T-helper 2 cell treated with Interferon-gamma antibody and Interleukin-4, amounts not matched to agents 5 μg/mL and 100 μg/mL, for 36 hours (primary cell): ENCODE measurements at regions not wholly inside any gene's neighbourhood (a gene's known extent, or its start where the extent isn't known, plus 50 kb on each side); places are given as distances from the start of the nearest gene placed in this dataset.
"Not testable (repeated sequence)": the region's sequence is repeated elsewhere in the genome, so short reads cannot be mapped to it uniquely, and the experiment has no call there.

ENCODE experiments used
- DNase-seq: peaks from one replicate; pipeline ENCODE4 v3.0.0; 2021; ENCODE audit warnings: low spot score
- H3K27ac Mint-ChIP-seq: one replicate; pipeline ENCODE4 v1.8.0; 2021; ENCODE audit warnings: mild to moderate bottlenecking, mixed read lengths
- H3K27me3 Mint-ChIP-seq: one replicate; pipeline ENCODE4 v1.8.0; 2021; ENCODE audit warnings: low read depth, mixed read lengths
- H3K36me3 Mint-ChIP-seq: one replicate; pipeline ENCODE4 v1.8.0; 2021; ENCODE audit warnings: low read depth, mixed read lengths
- H3K4me1 Mint-ChIP-seq: one replicate; pipeline ENCODE4 v1.8.0; 2021; ENCODE audit warnings: low read depth, mixed read lengths
- H3K4me3 Mint-ChIP-seq: one replicate; pipeline ENCODE4 v1.8.0; 2022; ENCODE audit warnings: mild to moderate bottlenecking, moderate library complexity, mixed read lengths
- H3K9me3 Mint-ChIP-seq: one replicate; pipeline ENCODE4 v1.8.0; 2021; ENCODE audit warnings: mixed read lengths

DNA sequence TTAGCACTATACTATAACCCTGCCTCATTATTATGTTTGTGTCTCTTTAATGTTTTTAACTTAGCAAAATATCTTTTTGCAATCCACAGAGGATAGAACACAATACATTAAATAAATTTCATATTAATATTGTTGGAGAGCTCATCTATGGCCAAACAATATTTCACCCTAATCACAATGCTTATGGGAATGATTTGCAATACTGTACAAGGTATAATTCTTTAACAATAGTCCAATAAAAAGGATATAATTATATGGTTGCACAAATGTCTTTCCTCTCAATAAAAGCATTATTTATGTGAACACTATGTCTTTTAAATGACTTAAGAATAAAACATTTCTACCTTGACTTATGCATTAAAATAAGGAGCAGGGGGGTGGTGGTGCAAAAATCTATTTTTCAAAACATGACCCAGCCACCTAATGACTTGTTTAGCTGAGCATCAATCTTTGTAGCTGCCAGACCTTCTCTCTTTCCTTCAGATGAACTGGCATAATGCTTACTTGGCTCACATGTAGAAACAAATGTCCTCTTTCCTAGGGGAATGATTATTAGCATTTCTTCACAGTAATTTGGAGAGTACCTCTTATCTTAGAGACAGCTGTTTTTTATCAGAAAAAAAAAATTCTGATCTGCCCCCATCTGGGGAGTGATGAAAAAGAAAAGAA, 1933.6 kb upstream of the LRRTM1 start:
- DNase-seq, result no peak
- Mint-ChIP-seq H3K36me3 (no peaks in the 10 kb centered on the region), H3K4me1 (no peaks in the 10 kb centered on the region), H3K27ac (no peak overlapping the region), H3K4me3 (no peak overlapping the region), H3K9me3 (peaks cover 25% of the 10 kb centered on the region), H3K27me3 (no peaks in the 10 kb centered on the region)

DNA sequence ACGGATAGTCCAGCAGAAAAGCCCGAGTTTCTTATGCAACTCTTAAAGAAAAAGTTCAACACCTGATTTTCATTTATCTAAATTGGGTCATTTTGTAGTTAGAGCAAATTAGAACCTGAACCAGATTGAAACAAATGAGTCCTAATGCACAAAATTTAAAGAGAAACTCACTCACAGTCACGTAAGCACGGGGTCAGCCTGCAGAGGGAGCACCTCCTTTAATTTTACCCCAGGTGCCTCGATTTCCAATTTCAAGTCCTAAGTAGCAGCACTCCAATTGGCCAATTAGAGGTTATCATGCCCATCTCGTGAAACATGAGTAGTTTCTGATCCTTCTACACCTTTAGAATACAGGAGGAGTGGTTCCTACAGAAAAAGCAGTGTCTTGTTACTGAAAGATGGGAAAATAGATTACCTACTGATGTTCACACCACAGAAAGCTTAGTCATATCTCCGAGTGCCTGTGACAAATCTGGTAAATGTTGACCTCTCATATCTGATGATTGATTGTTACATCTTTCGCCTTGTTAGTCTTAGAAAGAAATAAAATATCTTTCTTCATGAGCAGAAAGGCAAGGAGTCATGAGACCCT, 1929.8 kb upstream of the LRRTM1 start:
- Mint-ChIP-seq H3K27ac (no peak overlapping the region), H3K36me3 (no peaks in the 10 kb centered on the region), H3K4me3 (no peak overlapping the region), H3K27me3 (no peaks in the 10 kb centered on the region), H3K4me1 (no peaks in the 10 kb centered on the region), H3K9me3 (peaks cover 6% of the 10 kb centered on the region)
- no peak for DNase-seq

DNA sequence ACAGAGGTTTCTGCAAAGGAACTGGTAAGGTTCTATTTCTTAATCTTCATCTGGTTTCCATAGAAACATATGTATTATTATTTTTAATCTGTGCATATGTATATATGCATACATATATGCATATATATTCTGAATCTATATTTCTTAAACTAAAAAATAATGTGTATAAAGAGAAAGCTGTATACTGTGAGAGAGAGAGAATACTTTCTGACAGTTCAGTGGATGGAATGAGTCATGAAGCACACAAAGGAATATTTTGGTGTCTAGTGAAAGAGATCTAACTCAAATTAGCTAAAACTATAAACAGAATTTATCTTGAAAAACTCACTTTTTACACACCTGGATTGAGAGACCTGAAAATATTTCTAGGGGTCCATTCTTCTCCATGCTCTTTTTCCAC, 1929.3 kb upstream of the LRRTM1 start:
- Mint-ChIP-seq H3K4me3 (no peak overlapping the region), H3K27ac (no peak overlapping the region)

DNA sequence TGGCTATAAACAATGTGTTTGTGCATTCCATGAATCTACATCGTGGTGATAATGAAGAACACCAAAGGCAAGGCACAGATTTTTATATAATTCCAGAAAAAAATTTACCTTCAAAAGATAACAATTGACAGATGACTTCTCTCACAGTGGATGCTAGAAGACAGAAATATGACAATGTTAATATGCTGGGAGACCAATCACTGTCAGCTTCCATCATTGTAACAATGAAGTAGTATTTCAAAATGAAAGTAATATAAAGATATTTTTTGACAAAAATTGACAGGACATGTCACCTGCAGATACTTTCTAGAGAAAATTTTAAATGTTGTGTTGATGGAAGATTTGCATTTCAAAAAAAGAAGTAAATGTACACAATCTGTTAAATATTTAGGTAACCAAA, 1925.9 kb upstream of the LRRTM1 start:
- DNase-seq, result no peak
- Mint-ChIP-seq H3K4me3 (no peak overlapping the region), H3K9me3 (peaks cover 9% of the 10 kb centered on the region), H3K36me3 (no peaks in the 10 kb centered on the region), H3K27ac (no peak overlapping the region), H3K27me3 (no peaks in the 10 kb centered on the region), H3K4me1 (no peaks in the 10 kb centered on the region)

More for the DNA sequence above, 1929.3 kb upstream of the LRRTM1 start:
- DNase-seq, result no peak
- Mint-ChIP-seq H3K27me3 (no peaks in the 10 kb centered on the region), H3K36me3 (no peaks in the 10 kb centered on the region), H3K4me1 (no peaks in the 10 kb centered on the region), H3K9me3 (peaks cover 8% of the 10 kb centered on the region)

DNA sequence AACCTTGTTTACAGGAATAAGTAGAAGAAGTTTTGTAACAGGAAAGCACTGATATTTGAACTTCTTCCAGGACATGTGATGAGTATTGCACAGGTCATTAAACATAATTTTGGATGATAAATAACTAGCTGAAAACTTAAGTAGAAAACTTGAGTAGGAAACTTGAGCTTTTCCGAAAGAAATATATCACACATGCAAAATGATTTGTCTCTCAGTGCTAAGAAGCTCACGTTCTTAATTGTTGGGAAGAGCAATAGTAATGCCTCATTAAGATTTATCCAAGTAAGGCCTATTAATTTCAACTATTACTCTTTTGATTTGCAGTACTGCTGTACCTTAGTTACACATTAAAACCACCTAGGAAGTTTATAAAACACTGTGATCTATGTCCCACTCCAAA, 1921.9 kb upstream of the LRRTM1 start:
- DNase-seq, result no peak
- Mint-ChIP-seq H3K9me3 (peaks cover 21% of the 10 kb centered on the region), H3K4me1 (no peaks in the 10 kb centered on the region)

DNA sequence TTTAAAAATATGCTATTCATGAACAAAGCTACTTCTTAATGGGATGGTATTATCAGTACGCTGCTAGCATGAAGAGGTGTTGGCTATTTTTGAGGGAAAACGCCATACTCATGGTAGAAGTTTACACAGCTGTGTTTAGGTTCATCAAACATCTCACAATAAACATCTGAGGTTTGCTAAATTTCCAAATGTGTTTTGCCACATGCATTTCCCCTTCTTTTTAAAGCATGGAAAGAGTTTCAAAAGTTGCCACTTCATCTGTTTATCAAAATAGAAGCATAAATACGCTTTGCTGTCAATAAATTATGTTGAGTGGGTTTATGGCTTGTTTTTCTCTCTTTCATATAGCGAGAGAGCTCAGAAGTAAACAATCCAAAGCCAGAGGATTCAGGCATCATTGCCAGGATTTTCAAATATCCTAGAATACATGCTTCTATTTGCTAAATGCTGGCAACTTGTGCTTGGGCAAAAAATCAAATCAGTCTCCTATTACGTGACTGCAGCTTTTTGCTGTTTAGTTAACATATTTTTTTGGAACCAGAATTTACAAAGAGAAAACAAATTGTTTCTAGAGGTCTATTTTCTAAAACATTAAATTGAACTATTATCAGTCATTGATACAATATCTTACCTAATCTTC, 1919.9 kb upstream of the LRRTM1 start:
- no peaks in the 10 kb centered on the region for H3K27me3 Mint-ChIP-seq
- H3K9me3 Mint-ChIP-seq, result peaks cover 30% of the 10 kb centered on the region
- no peaks in the 10 kb centered on the region for H3K4me1 Mint-ChIP-seq
- no peaks in the 10 kb centered on the region for H3K36me3 Mint-ChIP-seq
- H3K4me3 Mint-ChIP-seq, result no peak overlapping the region
- no peak overlapping the region for H3K27ac Mint-ChIP-seq
- DNase-seq, result no peak

More for the DNA sequence above, 1921.9 kb upstream of the LRRTM1 start:
- no peak overlapping the region for H3K27ac Mint-ChIP-seq
- H3K27me3 Mint-ChIP-seq, result no peaks in the 10 kb centered on the region
- no peaks in the 10 kb centered on the region for H3K36me3 Mint-ChIP-seq
- H3K4me3 Mint-ChIP-seq, result no peak overlapping the region

DNA sequence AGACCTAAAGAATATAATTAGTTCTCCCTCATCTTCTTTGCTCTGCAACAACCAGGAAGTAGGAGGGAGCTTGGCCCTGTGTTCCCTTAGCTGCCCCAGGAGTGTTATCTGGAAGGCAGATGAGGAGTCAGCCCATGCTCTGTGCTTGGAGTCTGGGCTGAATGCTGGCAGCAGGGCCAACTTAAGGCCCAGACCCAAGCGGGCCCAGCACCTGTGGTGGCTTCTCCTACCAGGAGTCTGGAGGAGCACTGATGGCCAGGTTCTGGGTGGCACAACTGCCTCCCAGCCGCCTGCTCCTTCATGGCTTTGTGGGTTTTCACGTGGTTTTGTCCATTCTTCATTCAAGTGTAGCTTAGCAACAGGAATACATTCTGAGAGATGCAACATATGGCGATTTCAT, 1910.7 kb upstream of the LRRTM1 start:
- Mint-ChIP-seq H3K4me1 (no peaks in the 10 kb centered on the region), H3K27me3 (no peaks in the 10 kb centered on the region), H3K36me3 (no peaks in the 10 kb centered on the region), H3K9me3 (peaks cover 35% of the 10 kb centered on the region), H3K4me3 (no peak overlapping the region), H3K27ac (no peak overlapping the region)
- DNase-seq, result no peak

DNA sequence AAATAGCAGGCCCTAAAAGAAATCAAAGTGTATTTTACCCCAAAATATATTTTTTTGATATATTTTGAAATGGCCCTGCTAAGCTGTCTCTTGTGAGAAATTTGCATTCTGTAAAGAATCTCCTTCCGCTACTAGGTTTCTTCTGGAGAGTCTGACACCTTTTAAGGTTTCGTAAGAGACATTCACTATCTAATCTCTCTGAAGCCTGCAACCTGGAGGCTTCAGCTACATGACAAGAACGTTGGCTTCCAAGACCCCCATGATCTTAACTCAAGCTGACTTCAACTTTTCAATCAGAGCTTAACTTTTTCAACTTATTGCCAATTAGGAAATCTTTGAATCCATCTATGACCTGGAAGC, 1894.9 kb upstream of the LRRTM1 start:
- no peaks in the 10 kb centered on the region for H3K27me3 Mint-ChIP-seq
- no peaks in the 10 kb centered on the region for H3K4me1 Mint-ChIP-seq
- no peaks in the 10 kb centered on the region for H3K36me3 Mint-ChIP-seq
- no peak overlapping the region for H3K27ac Mint-ChIP-seq
- H3K4me3 Mint-ChIP-seq, result no peak overlapping the region
- peaks cover 53% of the 10 kb centered on the region for H3K9me3 Mint-ChIP-seq
- no peak for DNase-seq

DNA sequence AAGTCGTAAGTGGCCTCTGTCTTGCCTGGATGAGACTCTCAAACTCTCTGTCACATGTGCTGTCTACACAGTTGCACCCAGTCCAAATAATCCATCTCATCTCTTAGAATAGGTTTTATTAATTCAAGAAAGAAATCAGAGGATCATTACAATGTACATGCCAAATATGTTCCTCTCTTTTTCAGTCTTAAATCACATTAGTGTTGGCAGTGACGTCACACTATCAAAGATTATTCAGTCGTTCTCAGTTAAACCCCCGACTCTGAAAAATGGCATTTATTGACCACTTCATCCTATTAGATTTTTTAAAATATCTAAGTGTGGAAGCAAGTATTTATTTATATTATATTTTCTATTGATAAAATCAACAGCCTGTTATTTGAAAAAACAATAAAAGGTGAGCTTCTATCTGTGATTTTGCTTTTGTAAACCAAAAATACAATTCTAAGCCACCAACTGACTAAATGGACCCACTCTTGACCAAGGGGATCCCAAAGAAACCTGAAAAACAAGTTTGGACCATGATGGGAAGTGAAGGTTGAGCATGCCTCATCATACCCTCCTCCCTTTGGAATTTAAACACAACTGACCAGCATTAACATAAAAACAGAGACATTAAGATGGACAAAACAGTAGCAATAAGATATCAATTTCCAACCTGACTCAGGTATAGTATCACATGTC, 1894.4 kb upstream of the LRRTM1 start:
- Mint-ChIP-seq H3K27me3 (no peaks in the 10 kb centered on the region), H3K9me3 (peaks cover 48% of the 10 kb centered on the region)

DNA sequence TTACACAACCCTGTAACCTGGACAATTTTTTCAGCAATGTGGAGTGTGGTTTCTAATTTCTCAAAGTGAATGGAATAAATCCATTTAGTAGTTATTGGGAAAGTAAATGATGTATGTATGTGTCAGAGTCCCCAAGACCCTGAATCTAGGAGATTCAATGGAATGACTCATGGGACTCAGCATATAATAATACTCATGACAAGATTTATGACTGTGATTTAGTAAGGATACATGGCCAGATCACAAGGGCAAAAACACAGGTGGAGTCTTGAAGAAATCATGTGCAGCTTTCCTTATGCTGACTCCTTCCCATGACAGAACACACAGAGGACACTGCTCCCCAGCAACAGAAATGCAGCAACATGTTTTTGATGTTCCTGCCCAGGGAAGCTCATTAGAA, 1877.7 kb upstream of the LRRTM1 start:
- H3K27ac Mint-ChIP-seq, result no peak overlapping the region
- peaks cover 35% of the 10 kb centered on the region for H3K9me3 Mint-ChIP-seq
- H3K4me1 Mint-ChIP-seq, result no peaks in the 10 kb centered on the region
- H3K36me3 Mint-ChIP-seq, result no peaks in the 10 kb centered on the region
- H3K4me3 Mint-ChIP-seq, result no peak overlapping the region
- H3K27me3 Mint-ChIP-seq, result no peaks in the 10 kb centered on the region
- DNase-seq, result no peak

More for the DNA sequence above, 1894.4 kb upstream of the LRRTM1 start:
- no peak for DNase-seq
- H3K4me3 Mint-ChIP-seq, result no peak overlapping the region
- no peaks in the 10 kb centered on the region for H3K36me3 Mint-ChIP-seq
- no peak overlapping the region for H3K27ac Mint-ChIP-seq
- no peaks in the 10 kb centered on the region for H3K4me1 Mint-ChIP-seq

DNA sequence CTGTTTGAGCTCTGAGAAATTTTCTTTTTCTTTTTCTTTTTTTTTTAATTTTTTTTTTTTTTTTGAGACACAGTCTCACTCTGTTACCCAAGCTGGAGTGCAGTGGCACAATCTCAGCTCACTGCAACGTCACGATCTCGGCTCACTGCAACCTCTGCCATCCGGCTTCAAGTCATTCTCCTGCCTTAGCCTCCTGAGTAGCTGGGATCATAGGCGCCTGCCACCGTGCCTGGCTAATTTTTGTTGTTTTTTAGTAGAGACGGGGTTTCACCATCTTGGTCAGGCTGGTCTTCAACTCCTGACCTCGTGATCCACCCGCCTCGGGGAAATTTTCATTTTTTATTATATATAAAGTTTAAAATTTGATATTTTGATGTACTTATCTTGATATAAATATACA, 1870.7 kb upstream of the LRRTM1 start:
- not testable (repeated sequence) for H3K27me3 Mint-ChIP-seq, H3K27ac Mint-ChIP-seq, H3K36me3 Mint-ChIP-seq, H3K4me1 Mint-ChIP-seq, DNase-seq, H3K4me3 Mint-ChIP-seq
- peaks cover 32% of the 10 kb centered on the region for H3K9me3 Mint-ChIP-seq

DNA sequence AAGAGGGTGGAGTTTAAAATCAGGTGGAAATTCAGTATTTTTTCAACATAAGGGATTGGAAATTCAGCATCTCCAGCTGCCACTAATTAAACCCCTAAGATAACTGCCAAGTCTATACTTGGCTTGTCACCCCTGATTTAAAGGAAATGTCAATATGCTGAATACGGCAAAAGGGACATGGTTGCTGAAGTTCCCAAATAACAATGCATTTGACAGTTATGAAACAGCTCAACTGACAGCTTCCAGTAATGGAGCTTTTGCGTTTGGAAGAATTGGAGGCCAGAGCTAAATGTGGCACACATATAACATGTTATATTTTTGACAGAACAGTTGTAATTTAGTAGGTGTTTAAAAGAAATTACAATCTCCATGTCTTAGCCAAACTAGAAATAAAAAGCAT, 1867.9 kb upstream of the LRRTM1 start:
- no peak overlapping the region for H3K4me3 Mint-ChIP-seq
- H3K9me3 Mint-ChIP-seq, result peaks cover 37% of the 10 kb centered on the region
- no peaks in the 10 kb centered on the region for H3K36me3 Mint-ChIP-seq

DNA sequence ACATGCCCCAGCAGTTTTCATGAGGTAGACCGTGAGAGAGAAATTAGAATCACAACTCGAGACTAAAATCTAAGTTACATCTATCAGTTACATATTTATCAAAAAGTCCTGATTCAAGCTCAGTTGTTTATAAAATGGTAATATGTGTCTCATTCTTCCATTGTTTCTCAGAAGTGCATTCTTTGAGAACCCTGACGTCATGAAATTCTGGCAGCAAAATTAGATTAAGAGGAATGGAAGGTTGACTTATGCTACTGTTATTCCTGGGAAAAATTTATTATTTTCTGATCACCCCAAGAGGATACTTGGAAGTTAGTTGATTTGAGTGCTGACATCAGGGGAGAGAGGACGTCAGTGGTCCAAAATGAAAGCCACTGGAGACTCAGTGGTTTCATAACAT, 1864.8 kb upstream of the LRRTM1 start:
- H3K4me3 Mint-ChIP-seq, result no peak overlapping the region
- H3K36me3 Mint-ChIP-seq, result no peaks in the 10 kb centered on the region
- H3K27ac Mint-ChIP-seq, result no peak overlapping the region
- H3K4me1 Mint-ChIP-seq, result no peaks in the 10 kb centered on the region
- no peak for DNase-seq
- H3K9me3 Mint-ChIP-seq, result peaks cover 32% of the 10 kb centered on the region
- no peaks in the 10 kb centered on the region for H3K27me3 Mint-ChIP-seq

More for the DNA sequence above, 1867.9 kb upstream of the LRRTM1 start:
- no peak overlapping the region for H3K27ac Mint-ChIP-seq
- no peak for DNase-seq
- no peaks in the 10 kb centered on the region for H3K27me3 Mint-ChIP-seq
- H3K4me1 Mint-ChIP-seq, result no peaks in the 10 kb centered on the region

DNA sequence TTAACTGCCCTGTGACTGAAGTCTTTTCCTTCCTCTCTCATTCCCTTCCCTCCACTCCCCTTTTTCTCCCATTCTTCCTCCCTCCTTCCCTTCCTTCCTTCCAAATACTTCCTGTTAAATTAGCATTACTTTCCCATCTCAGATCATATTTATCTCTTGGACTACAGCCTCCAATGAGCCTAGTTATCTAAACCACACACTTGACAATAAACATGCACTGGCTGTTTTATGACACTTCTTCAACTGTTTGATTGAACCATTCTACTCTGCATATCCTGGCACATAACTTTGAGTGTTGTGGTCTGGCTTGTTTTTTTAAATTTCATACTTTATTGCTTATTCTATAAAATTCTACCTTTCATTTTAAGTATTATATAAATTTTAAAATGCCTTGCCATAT, 1860.8 kb upstream of the LRRTM1 start:
- DNase-seq, result no peak
- H3K4me3 Mint-ChIP-seq, result no peak overlapping the region
- no peaks in the 10 kb centered on the region for H3K27me3 Mint-ChIP-seq
- no peaks in the 10 kb centered on the region for H3K4me1 Mint-ChIP-seq
- H3K27ac Mint-ChIP-seq, result no peak overlapping the region
- H3K36me3 Mint-ChIP-seq, result no peaks in the 10 kb centered on the region
- peaks cover 31% of the 10 kb centered on the region for H3K9me3 Mint-ChIP-seq
